Naive thymus-derived CD4-positive, alpha-beta T cell (primary cell): ENCODE measurements at regions not wholly inside any gene's neighbourhood (a gene's known extent, or its start where the extent isn't known, plus 50 kb on each side); places are given as distances from the start of the nearest gene placed in this dataset.

Experiments
- ATAC-seq: fragments of 150-1000 bp; cut with Tn5 transposase; 2 replicates; pipeline ENCODE4 v1.10.0; 2021; ENCODE audit warnings: mild to moderate bottlenecking, moderate library complexity
- CTCF ChIA-PET: fragments of 350-600 bp; sonication (Branson Sonifier 250); formaldehyde crosslinking; loops from one replicate; lab custom pipeline; 2021; ENCODE audit warnings: antibody characterized with exemption; lab: Charles Lee
- POLR2A ChIA-PET: fragments of 350-600 bp; sonication (Branson Sonifier 250); formaldehyde crosslinking; loops from one replicate; lab custom pipeline; 2021; ENCODE audit warnings: antibody characterized with exemption, inconsistent platforms; lab: Charles Lee
- DNase-seq, 9 donors: peaks; one replicate each; pipeline versions ENCODE4 v3.0.0 to v3.0.0-alpha.2; 2020 to 2022; ENCODE audit warnings: mixed read lengths in 1 of 9
- H3K27ac ChIP-seq: one replicate; pipeline ENCODE4 v1.7.0; 2013; ENCODE audit warnings: mild to moderate bottlenecking, low read depth, low read length, moderate library complexity
- H3K27me3 ChIP-seq, 2 donors: one replicate each; pipeline ENCODE4 v1.7.0; 2013; ENCODE audit warnings: low read length in 2 of 2, mild to moderate bottlenecking in 2 of 2, moderate library complexity in 2 of 2; ENCODE audit not compliant: control insufficient read depth in 2 of 2, insufficient read depth in 2 of 2
- H3K36me3 ChIP-seq, 3 experiments: 1 replicate in 2 of 3; 2 replicates in 1 of 3; pipeline ENCODE4 v1.7.0; 2013; ENCODE audit warnings: low read length in 3 of 3, mild to moderate bottlenecking in 3 of 3, moderate library complexity in 1 of 3; ENCODE audit not compliant: insufficient read depth in 3 of 3, control insufficient read depth in 2 of 3
- H3K4me1 ChIP-seq, 2 donors: one replicate each; pipeline ENCODE4 v1.7.0; 2013; ENCODE audit warnings: low read length in 2 of 2, mild to moderate bottlenecking in 2 of 2, moderate library complexity in 1 of 2; ENCODE audit not compliant: control insufficient read depth in 2 of 2, insufficient read depth in 2 of 2
- H3K4me3 ChIP-seq: 2 replicates; pipeline ENCODE4 v1.7.0; 2013; ENCODE audit warnings: mild to moderate bottlenecking, low read length
- H3K9me3 ChIP-seq, 3 experiments: 1 replicate in 2 of 3; 2 replicates in 1 of 3; pipeline ENCODE4 v1.7.0; 2013; ENCODE audit warnings: low read length in 3 of 3; ENCODE audit not compliant: control insufficient read depth in 2 of 3
- H3K27ac Mint-ChIP-seq, 9 donors: one replicate each; pipeline ENCODE4 v1.8.0; 2020 to 2022; ENCODE audit warnings: mixed read lengths in 9 of 9, mild to moderate bottlenecking in 8 of 9, moderate library complexity in 5 of 9, inconsistent platforms in 2 of 9
- H3K27me3 Mint-ChIP-seq, 5 donors: one replicate each; pipeline ENCODE4 v1.8.0; 2021 to 2022; ENCODE audit warnings: mixed read lengths in 5 of 5, mild to moderate bottlenecking in 1 of 5
- H3K36me3 Mint-ChIP-seq, 5 donors: one replicate each; pipeline ENCODE4 v1.8.0; 2020 to 2022; ENCODE audit warnings: mixed read lengths in 5 of 5, mild to moderate bottlenecking in 3 of 5, inconsistent platforms in 1 of 5
- H3K4me1 Mint-ChIP-seq, 7 donors: one replicate each; pipeline ENCODE4 v1.8.0; 2020 to 2022; ENCODE audit warnings: mixed read lengths in 7 of 7, mild to moderate bottlenecking in 3 of 7, inconsistent platforms in 1 of 7
- H3K4me3 Mint-ChIP-seq, 10 donors: one replicate each; pipeline ENCODE4 v1.8.0; 2020 to 2022; ENCODE audit warnings: mild to moderate bottlenecking in 10 of 10, mixed read lengths in 10 of 10, moderate library complexity in 6 of 10, inconsistent platforms in 2 of 10
- H3K9me3 Mint-ChIP-seq, 11 donors: one replicate each; pipeline ENCODE4 v1.8.0; 2020 to 2022; ENCODE audit warnings: mixed read lengths in 11 of 11, mild to moderate bottlenecking in 4 of 11, inconsistent platforms in 1 of 11, moderate library complexity in 1 of 11
- intact Hi-C, 2 donors: fragments of 100-400 bp; cut with micrococcal nuclease; formaldehyde crosslinking; loops; one replicate each; pipeline ENCODE4 v1.15.1; 2023

GRCh38 chr13:62049992-62050391 lies 634.3 kb upstream of the PCDH20 start:
- Histone ChIP-seq H3K4me1 (no peaks in the 10 kb centered on the region), H3K27me3 (no peaks in the 10 kb centered on the region), H3K9me3 (no peaks in the 10 kb centered on the region), H3K4me3 (no peak overlapping the region), H3K36me3 (no peaks in the 10 kb centered on the region), H3K27ac (no peak overlapping the region)
- intact Hi-C loops = no loop called here
- ATAC-seq (no peak), DNase-seq (no peak)
- CTCF ChIA-PET = no interaction called here
- H3K27me3 Mint-ChIP-seq = no peaks in the 10 kb centered on the region
- H3K36me3 Mint-ChIP-seq = peaks cover 0 to 3% (median 0%) of the 10 kb centered on the region in 5 donors
- POLR2A ChIA-PET = no interaction called here
- H3K27ac Mint-ChIP-seq = no peak overlapping the region
- H3K4me1 Mint-ChIP-seq = no peaks in the 10 kb centered on the region
- peaks cover 0 to 16% (median 8%) of the 10 kb centered on the region in 11 donors for H3K9me3 Mint-ChIP-seq
- no peak overlapping the region for H3K4me3 Mint-ChIP-seq

GRCh38 chr13:62046512-62046911 lies 630.9 kb upstream of the PCDH20 start:
- peaks cover 0 to 3% (median 0%) of the 10 kb centered on the region in 5 donors for H3K36me3 Mint-ChIP-seq
- no peaks in the 10 kb centered on the region for H3K9me3 ChIP-seq
- peaks cover 0 to 11% (median 6%) of the 10 kb centered on the region in 11 donors for H3K9me3 Mint-ChIP-seq
- no peak overlapping the region for H3K4me3 ChIP-seq
- no peak overlapping the region for H3K4me3 Mint-ChIP-seq
- CTCF ChIA-PET = no interaction called here
- POLR2A ChIA-PET = no interaction called here
- H3K27ac Mint-ChIP-seq = no peak overlapping the region
- no peaks in the 10 kb centered on the region for H3K27me3 Mint-ChIP-seq
- intact Hi-C loops = no loop called here
- DNase-seq (no peak), ATAC-seq (no peak)
- no peaks in the 10 kb centered on the region for H3K4me1 ChIP-seq
- no peaks in the 10 kb centered on the region for H3K4me1 Mint-ChIP-seq
- no peak overlapping the region for H3K27ac ChIP-seq
- no peaks in the 10 kb centered on the region for H3K36me3 ChIP-seq
- H3K27me3 ChIP-seq = no peaks in the 10 kb centered on the region

DNA sequence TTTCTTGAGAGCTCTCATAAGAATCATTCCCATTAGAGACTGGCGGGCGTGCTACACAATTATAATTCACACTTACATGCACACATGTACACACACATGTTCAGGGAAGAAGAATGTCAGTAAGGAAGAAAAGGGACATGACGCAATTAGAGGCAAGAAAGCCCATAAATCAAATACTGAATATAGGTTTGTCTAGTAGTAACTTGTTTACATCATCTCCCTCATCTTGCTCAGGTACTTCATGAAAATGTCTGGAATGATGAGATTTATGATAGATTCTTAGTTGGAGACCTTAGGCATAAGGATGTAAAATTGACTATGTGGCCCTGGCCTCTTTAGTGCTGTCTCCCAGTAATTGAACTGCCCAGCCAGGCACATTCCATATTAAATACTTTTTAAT lies 628.0 kb upstream of the PCDH20 start:
- DNase-seq (no peak), ATAC-seq (no peak)
- CTCF ChIA-PET = no interaction called here
- no peak overlapping the region for H3K27ac Mint-ChIP-seq
- no peak overlapping the region for H3K4me3 Mint-ChIP-seq
- no peak overlapping the region for H3K27ac ChIP-seq
- H3K27me3 ChIP-seq = no peaks in the 10 kb centered on the region
- POLR2A ChIA-PET = no interaction called here
- no peaks in the 10 kb centered on the region for H3K36me3 Mint-ChIP-seq
- intact Hi-C loops = no loop called here
- no peaks in the 10 kb centered on the region for H3K9me3 ChIP-seq
- H3K36me3 ChIP-seq = no peaks in the 10 kb centered on the region
- H3K4me1 Mint-ChIP-seq = no peaks in the 10 kb centered on the region
- no peaks in the 10 kb centered on the region for H3K4me1 ChIP-seq
- no peaks in the 10 kb centered on the region for H3K27me3 Mint-ChIP-seq
- H3K4me3 ChIP-seq = no peak overlapping the region
- peaks cover 0 to 7% (median 2%) of the 10 kb centered on the region in 11 donors for H3K9me3 Mint-ChIP-seq

DNA sequence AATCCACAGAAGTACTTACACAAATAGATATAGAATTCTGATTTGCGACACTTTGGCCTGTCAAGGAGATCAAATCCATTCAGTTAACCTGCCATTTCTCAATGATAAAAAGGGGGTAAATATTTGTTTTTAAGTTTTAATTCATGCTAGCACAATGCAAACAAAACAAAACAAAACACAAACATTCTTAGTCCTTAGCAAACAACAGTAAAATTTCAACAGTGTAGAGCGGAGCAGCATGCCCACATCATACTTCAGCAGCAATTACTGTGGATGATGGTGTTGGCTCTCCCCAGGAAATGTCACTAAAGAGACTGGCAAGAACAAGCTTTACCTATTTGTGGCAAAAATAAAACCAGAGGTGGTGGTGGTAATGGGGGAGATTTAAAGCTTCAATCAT lies 625.2 kb upstream of the PCDH20 start:
- H3K4me1 Mint-ChIP-seq = no peaks in the 10 kb centered on the region
- peaks cover 0 to 14% (median 3%) of the 10 kb centered on the region in 11 donors for H3K9me3 Mint-ChIP-seq
- H3K27ac Mint-ChIP-seq = no peak overlapping the region
- ATAC-seq (no peak), DNase-seq (no peak)
- intact Hi-C loops = no loop called here
- Histone ChIP-seq H3K4me1 (no peaks in the 10 kb centered on the region), H3K36me3 (no peaks in the 10 kb centered on the region), H3K27ac (no peak overlapping the region), H3K4me3 (no peak overlapping the region), H3K9me3 (no peaks in the 10 kb centered on the region), H3K27me3 (no peaks in the 10 kb centered on the region)
- no peaks in the 10 kb centered on the region for H3K27me3 Mint-ChIP-seq
- H3K4me3 Mint-ChIP-seq = no peak overlapping the region
- CTCF ChIA-PET = no interaction called here
- POLR2A ChIA-PET = no interaction called here
- H3K36me3 Mint-ChIP-seq = no peaks in the 10 kb centered on the region

DNA sequence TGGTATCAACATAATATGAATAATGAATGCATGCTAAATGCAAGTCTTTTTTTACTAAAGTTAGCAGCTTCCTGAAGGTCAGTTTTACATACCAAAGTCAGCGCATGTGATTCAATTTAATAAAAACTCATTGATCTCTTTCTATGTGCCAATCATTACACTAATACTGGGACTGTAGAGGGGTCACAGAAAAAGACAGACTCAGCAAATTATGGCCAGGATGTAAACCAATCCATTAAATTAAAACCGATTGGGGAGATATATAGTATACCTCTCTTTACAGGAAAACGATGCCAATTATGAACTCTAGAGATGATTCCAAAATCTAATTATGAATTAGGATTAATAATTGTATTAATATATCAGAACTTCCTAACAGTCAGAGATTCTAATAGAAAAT lies 624.4 kb upstream of the PCDH20 start:
- no peaks in the 10 kb centered on the region for H3K4me1 Mint-ChIP-seq
- no peaks in the 10 kb centered on the region for H3K36me3 ChIP-seq
- no peak overlapping the region for H3K27ac Mint-ChIP-seq
- peaks cover 0 to 14% (median 3%) of the 10 kb centered on the region in 11 donors for H3K9me3 Mint-ChIP-seq
- H3K4me3 Mint-ChIP-seq = no peak overlapping the region
- H3K4me1 ChIP-seq = no peaks in the 10 kb centered on the region
- H3K4me3 ChIP-seq = no peak overlapping the region
- H3K36me3 Mint-ChIP-seq = no peaks in the 10 kb centered on the region
- no peaks in the 10 kb centered on the region for H3K27me3 ChIP-seq
- DNase-seq (no peak), ATAC-seq (no peak)
- ChIA-PET POLR2A (no interaction called here), CTCF (no interaction called here)
- no peaks in the 10 kb centered on the region for H3K9me3 ChIP-seq
- intact Hi-C loops = no loop called here
- H3K27me3 Mint-ChIP-seq = no peaks in the 10 kb centered on the region
- H3K27ac ChIP-seq = no peak overlapping the region

DNA sequence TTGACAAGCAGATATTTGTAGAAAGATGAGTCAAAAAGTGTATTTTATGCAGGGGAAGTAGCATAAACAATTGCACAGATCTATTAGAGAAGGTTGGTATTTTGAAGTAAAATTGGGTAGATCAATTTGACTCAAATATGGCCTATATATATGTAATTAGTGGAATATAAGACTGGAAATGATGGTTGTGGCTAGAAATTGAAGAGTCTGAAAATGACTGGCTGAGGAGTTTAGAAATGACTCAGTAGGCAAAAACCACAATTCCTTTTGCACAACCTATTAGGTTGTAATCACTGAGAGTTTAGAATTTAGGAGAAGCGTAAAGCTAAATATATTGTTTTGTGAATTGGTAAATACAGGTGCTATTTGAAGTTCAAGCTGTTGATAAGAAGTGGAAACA lies 622.6 kb upstream of the PCDH20 start:
- no peak for ATAC-seq
- no peaks in the 10 kb centered on the region for H3K4me1 ChIP-seq
- CTCF ChIA-PET = no interaction called here
- DNase-seq = no peak
- no peak overlapping the region for H3K27ac ChIP-seq
- no peaks in the 10 kb centered on the region for H3K27me3 ChIP-seq
- Mint-ChIP-seq H3K27ac (no peak overlapping the region), H3K36me3 (no peaks in the 10 kb centered on the region), H3K4me1 (no peaks in the 10 kb centered on the region), H3K27me3 (no peaks in the 10 kb centered on the region), H3K9me3 (peaks cover 0 to 17% (median 3%) of the 10 kb centered on the region in 11 donors), H3K4me3 (no peak overlapping the region)
- intact Hi-C loops = no loop called here
- no peaks in the 10 kb centered on the region for H3K36me3 ChIP-seq
- H3K4me3 ChIP-seq = no peak overlapping the region
- H3K9me3 ChIP-seq = no peaks in the 10 kb centered on the region
- POLR2A ChIA-PET = no interaction called here

DNA sequence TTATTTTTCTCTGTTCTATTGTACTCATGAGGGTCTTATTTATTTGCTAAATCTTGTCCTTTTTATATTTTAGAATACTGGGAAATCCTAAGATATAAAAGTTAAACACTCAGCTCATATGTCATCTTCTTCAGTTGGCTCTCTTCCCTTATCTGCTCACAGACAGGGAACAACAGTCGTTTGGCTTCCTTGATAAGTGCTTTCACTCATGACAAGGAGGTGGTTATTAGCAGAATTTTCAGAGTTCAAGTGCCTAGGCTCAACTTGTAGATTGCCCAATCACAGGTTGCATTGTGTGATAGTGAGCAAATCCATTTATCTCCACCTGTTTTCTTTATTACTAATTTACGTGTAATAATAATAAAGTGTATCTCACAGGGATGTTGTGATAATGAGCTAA lies 620.3 kb upstream of the PCDH20 start:
- no peak for DNase-seq
- no peak overlapping the region for H3K27ac Mint-ChIP-seq
- no peaks in the 10 kb centered on the region for H3K4me1 Mint-ChIP-seq
- Histone ChIP-seq H3K4me3 (no peak overlapping the region), H3K9me3 (no peaks in the 10 kb centered on the region), H3K27ac (no peak overlapping the region), H3K27me3 (no peaks in the 10 kb centered on the region), H3K36me3 (no peaks in the 10 kb centered on the region), H3K4me1 (no peaks in the 10 kb centered on the region)
- peaks cover 0 to 20% (median 3%) of the 10 kb centered on the region in 11 donors for H3K9me3 Mint-ChIP-seq
- ATAC-seq = no peak
- H3K27me3 Mint-ChIP-seq = no peaks in the 10 kb centered on the region
- no peak overlapping the region for H3K4me3 Mint-ChIP-seq
- no peaks in the 10 kb centered on the region for H3K36me3 Mint-ChIP-seq
- ChIA-PET POLR2A (no interaction called here), CTCF (no interaction called here)
- intact Hi-C loops = no loop called here
